H9 (cell line): ENCODE measurements at regions not wholly inside any gene's neighbourhood (a gene's known extent, or its start where the extent isn't known, plus 50 kb on each side); places are given as distances from the start of the nearest gene placed in this dataset.
A peak's percentile ranks its signal among the peaks of the same experiment; 100 is the strongest.

Source experiments
- DNase-seq: peaks from one replicate; pipeline ENCODE4 v3.0.0-alpha.2; 2017
- H2AFZ ChIP-seq: one replicate; pipeline ENCODE4 v1.6.1; 2013; ENCODE audit warnings: mild to moderate bottlenecking, low read length, control low read depth, moderate library complexity
- H2AK5ac ChIP-seq: 2 replicates; pipeline ENCODE4 v1.6.1; 2013; ENCODE audit warnings: low read length, control low read depth, mixed read lengths; ENCODE audit not compliant: insufficient read length
- H2BK120ac ChIP-seq: one replicate; pipeline ENCODE4 v1.6.1; 2013; ENCODE audit warnings: low read depth, mild to moderate bottlenecking, low read length, control low read depth, inconsistent platforms; ENCODE audit not compliant: poor library complexity, severe bottlenecking
- H2BK12ac ChIP-seq: 2 replicates; pipeline ENCODE4 v1.6.1; 2013; ENCODE audit warnings: low read length, control low read depth, mixed read lengths, low read depth; ENCODE audit not compliant: insufficient read length
- H2BK15ac ChIP-seq: 2 replicates; pipeline ENCODE4 v1.6.1; 2013; ENCODE audit warnings: low read depth, low read length, control low read depth
- H2BK20ac ChIP-seq: one replicate; pipeline ENCODE4 v1.6.1; 2013; ENCODE audit warnings: low read depth, mild to moderate bottlenecking, low read length, control low read depth, inconsistent platforms; ENCODE audit not compliant: poor library complexity, severe bottlenecking
- H2BK5ac ChIP-seq: 2 replicates; pipeline ENCODE4 v1.6.1; 2013; ENCODE audit warnings: low read length, control low read depth, mixed read lengths; ENCODE audit not compliant: insufficient read length
- H3K14ac ChIP-seq: 2 replicates; pipeline ENCODE4 v1.6.1; 2013; ENCODE audit warnings: low read length, control low read depth; ENCODE audit not compliant: insufficient read depth
- H3K18ac ChIP-seq: 2 replicates; pipeline ENCODE4 v1.6.1; 2013; ENCODE audit warnings: low read depth, mild to moderate bottlenecking, mixed read lengths, low read length, control low read depth; ENCODE audit not compliant: insufficient read length
- H3K23ac ChIP-seq: 2 replicates; pipeline ENCODE4 v1.6.1; 2013; ENCODE audit warnings: low read length, control low read depth, mixed read lengths, low read depth; ENCODE audit not compliant: insufficient read length
- H3K23me2 ChIP-seq: 2 replicates; pipeline ENCODE4 v1.6.1; 2013; ENCODE audit warnings: low read depth, mild to moderate bottlenecking, mixed read lengths, low read length, control low read depth; ENCODE audit not compliant: insufficient read length, poor library complexity, severe bottlenecking
- H3K27ac ChIP-seq: 2 replicates; pipeline ENCODE4 v1.5.1; 2013; ENCODE audit warnings: low read length, control low read depth, mixed read lengths, low read depth; ENCODE audit not compliant: insufficient read length
- H3K27me3 ChIP-seq: 2 replicates; pipeline ENCODE4 v1.6.1; 2013; ENCODE audit warnings: low read length, control low read depth, inconsistent platforms; ENCODE audit not compliant: insufficient read depth
- H3K4ac ChIP-seq: 2 replicates; pipeline ENCODE4 v1.6.1; 2013; ENCODE audit warnings: low read depth, mild to moderate bottlenecking, control low read depth, inconsistent platforms, low read length, moderate library complexity
- H3K4me1 ChIP-seq: 2 replicates; pipeline ENCODE4 v1.6.1; 2013; ENCODE audit warnings: low read length, control low read depth, inconsistent platforms; ENCODE audit not compliant: insufficient read depth
- H3K4me2 ChIP-seq: 2 replicates; pipeline ENCODE4 v1.6.1; 2013; ENCODE audit warnings: low read length, control low read depth, mixed read lengths; ENCODE audit not compliant: insufficient read length, insufficient read depth
- H3K56ac ChIP-seq: 2 replicates; pipeline ENCODE4 v1.6.1; 2013; ENCODE audit warnings: low read depth, mild to moderate bottlenecking, mixed read lengths, low read length, control low read depth; ENCODE audit not compliant: insufficient read length
- H3K79me1 ChIP-seq: 2 replicates; pipeline ENCODE4 v1.6.1; 2013; ENCODE audit warnings: low read depth, mild to moderate bottlenecking, moderate library complexity, low read length, control low read depth, inconsistent platforms; ENCODE audit not compliant: insufficient read depth, poor library complexity, severe bottlenecking
- H3K79me2 ChIP-seq: 2 replicates; pipeline ENCODE4 v1.6.1; 2013; ENCODE audit warnings: low read length, control low read depth, inconsistent platforms; ENCODE audit not compliant: insufficient read depth
- H3K9ac ChIP-seq: 2 replicates; pipeline ENCODE4 v1.6.1; 2013; ENCODE audit warnings: low read length, control low read depth, mixed read lengths; ENCODE audit not compliant: insufficient read length; ENCODE audit errors: extremely low read depth
- H3K9me3 ChIP-seq: one replicate; pipeline ENCODE4 v1.6.1; 2013; ENCODE audit warnings: low read depth, low read length, inconsistent platforms; ENCODE audit not compliant: control insufficient read depth
- H3T11ph ChIP-seq: one replicate; pipeline ENCODE4 v1.6.1; 2013; ENCODE audit warnings: mild to moderate bottlenecking, low read length, control low read depth, inconsistent platforms
- H4K20me1 ChIP-seq: one replicate; pipeline ENCODE4 v1.6.1; 2013; ENCODE audit not compliant: control insufficient read depth, insufficient read length, insufficient read depth
- H4K5ac ChIP-seq: 2 replicates; pipeline ENCODE4 v1.6.1; 2013; ENCODE audit warnings: low read depth, mild to moderate bottlenecking, mixed read lengths, low read length, control low read depth; ENCODE audit not compliant: insufficient read length
- H4K8ac ChIP-seq: replicated peaks from 2 replicates; pipeline ENCODE4 v1.6.1; 2013; ENCODE audit warnings: low read length, control low read depth, mixed read lengths, low read depth; ENCODE audit not compliant: insufficient read length
- H4K91ac ChIP-seq: 2 replicates; pipeline ENCODE4 v1.6.1; 2013; ENCODE audit warnings: low read depth, mild to moderate bottlenecking, moderate library complexity, mixed read lengths, low read length, control low read depth; ENCODE audit not compliant: insufficient read length
- H3K27ac Mint-ChIP-seq, 3 experiments: 2 replicates in 2 of 3; 3 replicates in 1 of 3; pipeline ENCODE4 v1.8.0; 2020 to 2021; ENCODE audit warnings: mixed read lengths in 3 of 3, mild to moderate bottlenecking in 1 of 3, moderate library complexity in 1 of 3
- H3K27me3 Mint-ChIP-seq: 2 replicates; pipeline ENCODE4 v1.8.0; 2021; ENCODE audit warnings: low read depth, mild to moderate bottlenecking, moderate library complexity, mixed read lengths
- H3K36me3 Mint-ChIP-seq, 3 experiments: 2 replicates in 2 of 3; 3 replicates in 1 of 3; pipeline ENCODE4 v1.8.0; 2020 to 2021; ENCODE audit warnings: low read depth in 3 of 3, mixed read lengths in 3 of 3; ENCODE audit not compliant: insufficient read depth in 1 of 3
- H3K4me1 Mint-ChIP-seq, 2 experiments: 2 replicates each; pipeline ENCODE4 v1.8.0; 2020; ENCODE audit warnings: mixed read lengths in 2 of 2
- H3K4me3 Mint-ChIP-seq, 2 experiments: 2 replicates in 1 of 2; 3 replicates in 1 of 2; pipeline ENCODE4 v1.8.0; 2020 to 2021; ENCODE audit warnings: mild to moderate bottlenecking in 2 of 2, mixed read lengths in 2 of 2, moderate library complexity in 1 of 2
- H3K9me3 Mint-ChIP-seq, 2 experiments: 2 replicates in 1 of 2; 3 replicates in 1 of 2; pipeline ENCODE4 v1.8.0; 2020; ENCODE audit warnings: mild to moderate bottlenecking in 2 of 2, mixed read lengths in 2 of 2, moderate library complexity in 1 of 2
- CTCF ChIP-seq: fragments of 200-600 bp; sonication (generic); conservative IDR thresholded peaks from 3 replicates; pipeline ENCODE4 v1.8.0; 2021; ENCODE audit warnings: antibody characterized with exemption, mild to moderate bottlenecking
- WGBS: extraction: QIAGEN DNeasy Blood & Tissue Kit; methylation state at CpG from one replicate; pipeline ENCODE4 v1.1.7; 2013; ENCODE audit warnings: missing lambda C conversion rate, low lambda C conversion rate, mixed read lengths; ENCODE audit not compliant: insufficient read length; ENCODE audit errors: extremely low coverage; 5-methylcytosine and 5-hydroxymethylcytosine counted together

- WGBS, result no CpG with 5 or more reads among the region's 3 CpGs
- H2BK120ac ChIP-seq, result no peak overlapping the region
- H4K8ac ChIP-seq, result no peak overlapping the region
- no peak overlapping the region for H2BK12ac ChIP-seq
- no peak overlapping the region for H2BK5ac ChIP-seq
- no peak for DNase-seq
- no peaks in the 10 kb centered on the region for H3K9me3 ChIP-seq
- no peak overlapping the region for H3K23ac ChIP-seq
- H3K18ac ChIP-seq, result no peak overlapping the region
- H3K27me3 Mint-ChIP-seq, result peaks cover 8% of the 10 kb centered on the region
- no peak overlapping the region for H3K4me2 ChIP-seq
- H3K4me1 Mint-ChIP-seq, result peaks cover 17 to 18% of the 10 kb centered on the region in 2 experiments
- peak overlapping the region in 1 of 3 experiments; percentile 75; a peak in 4 of 7 replicates for H3K27ac Mint-ChIP-seq
- H3K79me2 ChIP-seq, result no peaks in the 10 kb centered on the region
- H3K9me3 Mint-ChIP-seq, result peaks cover 0 to 3% of the 10 kb centered on the region in 2 experiments; a peak in 1 of 5 replicates
- no peaks in the 10 kb centered on the region for H3K79me1 ChIP-seq
- H3K27ac ChIP-seq, result no peak overlapping the region
- H4K5ac ChIP-seq, result no peak overlapping the region
- H3T11ph ChIP-seq, result no peak overlapping the region
- H4K20me1 ChIP-seq, result no peaks in the 10 kb centered on the region
- no peak overlapping the region for H3K9ac ChIP-seq
- H3K23me2 ChIP-seq, result no peaks in the 10 kb centered on the region
- H3K4me3 Mint-ChIP-seq, result no peak overlapping the region
- no peak overlapping the region for H2BK15ac ChIP-seq
- no peak overlapping the region for H3K4ac ChIP-seq
- no peaks in the 10 kb centered on the region for H3K36me3 Mint-ChIP-seq
- no peak overlapping the region for H2AFZ ChIP-seq
- no peak overlapping the region for H2AK5ac ChIP-seq
- H3K27me3 ChIP-seq, result no peaks in the 10 kb centered on the region
- no peak overlapping the region for H4K91ac ChIP-seq
- H3K14ac ChIP-seq, result no peak overlapping the region
- no peak for TF ChIP-seq CTCF
- H3K56ac ChIP-seq, result no peak overlapping the region
- no peaks in the 10 kb centered on the region for H3K4me1 ChIP-seq
- H2BK20ac ChIP-seq, result no peak overlapping the region
Measured at GRCh38 chr12:115672086-115672485, 605.4 kb downstream of the MED13L start.
